Kidney epithelial cell (primary cell): ENCODE measurements at regions not wholly inside any gene's neighbourhood (a gene's known extent, or its start where the extent isn't known, plus 50 kb on each side); places are given as distances from the start of the nearest gene placed in this dataset.

ENCODE experiments used
- DNase-seq: peaks from one replicate; pipeline ENCODE4 v3.0.0-alpha.2; 2010; ENCODE audit warnings: low read depth
- H3K27me3 ChIP-seq: 2 replicates; pipeline ENCODE4 v1.6.0; 2011; ENCODE audit warnings: low read length; ENCODE audit not compliant: control insufficient read depth, insufficient read depth
- H3K36me3 ChIP-seq: 2 replicates; pipeline ENCODE4 v1.5.1; 2011; ENCODE audit warnings: low read length; ENCODE audit not compliant: control insufficient read depth, insufficient read depth
- H3K4me3 ChIP-seq: 2 replicates; pipeline ENCODE4 v1.5.1; 2011; ENCODE audit warnings: low read depth, mild to moderate bottlenecking, control low read depth, low read length
- CTCF ChIP-seq: IDR thresholded peaks from 2 replicates; pipeline ENCODE4 v1.5.1; 2011; ENCODE audit warnings: mild to moderate bottlenecking, moderate library complexity, low read length, control low read depth, inconsistent platforms; ENCODE audit not compliant: insufficient read depth, poor library complexity, severe bottlenecking

DNA sequence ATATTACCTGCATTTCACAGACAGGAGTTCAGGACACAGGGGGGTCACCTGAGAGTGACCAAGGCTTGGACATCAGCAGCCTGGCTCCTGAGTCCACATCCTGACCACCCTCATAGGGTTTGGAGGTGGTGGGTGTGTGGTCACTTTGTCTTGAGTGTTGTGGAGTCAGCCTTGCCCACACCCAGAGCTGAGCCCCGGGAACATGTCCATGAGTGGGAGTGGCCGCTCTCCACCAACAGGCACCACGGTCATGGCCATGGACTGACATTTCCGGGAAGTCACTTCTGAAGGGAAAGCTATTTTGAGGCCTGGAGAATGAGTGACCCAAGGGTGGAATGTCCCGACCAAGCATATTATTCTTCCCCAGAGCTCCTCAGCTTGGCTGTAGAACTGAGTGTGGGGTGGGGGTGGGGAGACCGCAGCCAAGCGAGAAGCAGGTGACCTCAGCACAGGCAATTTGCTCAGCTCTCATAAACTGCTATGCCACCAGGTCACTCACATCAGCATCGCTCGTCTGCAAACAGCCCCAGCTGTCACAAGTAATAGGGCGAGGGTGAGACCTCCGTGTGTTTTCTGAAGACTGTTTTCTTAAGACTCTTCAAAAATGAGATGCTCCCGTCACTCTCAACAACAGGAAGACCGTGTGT, 348.6 kb upstream of the CDH4 start:
- no peak for DNase-seq
- Histone ChIP-seq H3K27me3 (no peaks in the 10 kb centered on the region), H3K36me3 (no peaks in the 10 kb centered on the region), H3K4me3 (no peak overlapping the region)
- TF ChIP-seq CTCF: no peak

DNA sequence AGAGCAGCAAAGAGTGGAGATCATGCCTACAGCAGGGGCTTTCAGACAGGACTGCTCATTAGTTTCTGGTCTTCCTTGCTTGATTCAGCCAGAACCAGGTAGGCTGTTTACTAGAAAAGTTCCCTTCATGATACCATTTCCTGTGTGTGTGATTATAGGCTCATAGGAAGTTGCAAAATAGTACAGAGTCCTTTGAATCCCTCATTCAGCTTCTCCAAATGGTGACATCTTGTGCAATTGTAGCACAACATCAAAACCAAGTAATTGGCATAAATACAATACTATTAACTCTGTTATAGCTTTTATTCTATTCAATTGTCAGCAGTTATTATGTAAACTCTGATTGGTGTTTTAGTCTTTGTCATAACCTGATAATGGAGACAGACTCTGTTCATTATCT, 347.3 kb upstream of the CDH4 start:
- H3K27me3 ChIP-seq: no peaks in the 10 kb centered on the region
- H3K4me3 ChIP-seq: no peak overlapping the region
- no peak for TF ChIP-seq CTCF
- DNase-seq: no peak
- H3K36me3 ChIP-seq: no peaks in the 10 kb centered on the region

DNA sequence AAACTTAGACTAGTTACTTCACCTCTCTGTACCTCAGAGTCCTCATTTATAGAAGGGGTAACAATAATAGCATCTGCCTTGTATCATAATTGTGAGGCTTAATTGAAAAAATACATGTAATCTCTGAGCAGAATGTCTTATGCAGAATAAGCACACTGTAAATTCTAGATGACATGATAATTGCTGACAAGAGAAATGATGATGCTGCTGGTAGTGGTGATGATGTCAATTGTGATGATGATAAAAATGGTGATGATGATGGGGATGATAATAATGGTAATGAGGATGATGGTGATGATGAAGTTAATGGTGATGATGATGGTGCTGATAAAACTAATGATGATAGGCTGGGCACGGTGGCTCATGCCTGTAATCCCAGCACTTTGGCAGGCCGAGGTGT, 346.1 kb upstream of the CDH4 start:
- DNase-seq: no peak
- no peak for TF ChIP-seq CTCF
- Histone ChIP-seq H3K27me3 (no peaks in the 10 kb centered on the region), H3K36me3 (no peaks in the 10 kb centered on the region), H3K4me3 (no peak overlapping the region)

DNA sequence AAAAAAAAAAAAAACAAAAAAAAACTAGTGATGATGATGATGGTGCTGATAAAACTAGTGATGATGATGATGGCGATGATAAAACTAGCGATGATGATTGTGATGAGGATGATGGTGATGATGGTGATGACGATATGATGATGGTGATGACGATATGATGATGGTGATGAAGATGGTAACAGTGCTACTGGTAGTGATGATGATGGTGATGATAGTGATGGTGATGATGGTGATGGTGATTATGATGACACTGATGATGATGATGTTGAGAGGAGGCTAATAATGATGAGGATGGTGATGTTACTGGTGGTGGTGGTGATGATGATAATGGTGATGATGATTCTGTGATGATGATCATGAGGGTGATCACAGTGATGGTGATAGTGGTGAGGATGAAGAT, 345.5 kb upstream of the CDH4 start:
- Histone ChIP-seq H3K27me3 (no peaks in the 10 kb centered on the region), H3K4me3 (no peak overlapping the region), H3K36me3 (no peaks in the 10 kb centered on the region)
- no peak for TF ChIP-seq CTCF
- no peak for DNase-seq

DNA sequence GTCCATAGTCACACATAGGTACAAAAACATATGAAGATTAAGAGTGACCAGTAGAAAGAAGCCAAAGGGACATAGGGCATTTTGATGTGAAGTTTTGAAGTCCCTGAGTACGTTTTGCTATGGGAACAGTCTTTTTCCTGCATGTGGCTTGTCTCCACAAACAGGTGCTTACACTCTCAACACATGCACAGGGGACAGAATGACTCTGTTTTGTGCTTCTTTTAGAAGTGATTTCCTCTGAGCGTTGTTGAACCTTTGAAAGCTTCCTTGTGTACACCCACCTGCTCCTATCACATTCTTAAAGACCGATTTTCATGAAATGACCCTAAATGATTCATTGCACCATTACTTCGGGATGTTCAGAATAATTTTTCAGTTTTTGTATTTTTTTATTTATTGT, 338.8 kb upstream of the CDH4 start:
- H3K27me3 ChIP-seq: no peaks in the 10 kb centered on the region
- no peak for TF ChIP-seq CTCF
- H3K4me3 ChIP-seq: no peak overlapping the region
- H3K36me3 ChIP-seq: no peaks in the 10 kb centered on the region
- no peak for DNase-seq

- no peak for TF ChIP-seq CTCF
- Histone ChIP-seq H3K36me3 (no peaks in the 10 kb centered on the region), H3K4me3 (no peak overlapping the region), H3K27me3 (no peaks in the 10 kb centered on the region)
- DNase-seq: no peak
Measured at GRCh38 chr20:60921022-60921622, 330.9 kb upstream of the CDH4 start.
